NCI-H2196 treated with DMSO at 0.1 percent for 48 hours (cell line): ENCODE measurements at regions not wholly inside any gene's neighbourhood (a gene's known extent, or its start where the extent isn't known, plus 50 kb on each side); places are given as distances from the start of the nearest gene placed in this dataset.

Experiments
- DNase-seq: peaks from one replicate; lab custom pipeline; 2025; ENCODE audit not compliant: unreplicated experiment; lab: John Stamatoyannopoulos, UW

DNA sequence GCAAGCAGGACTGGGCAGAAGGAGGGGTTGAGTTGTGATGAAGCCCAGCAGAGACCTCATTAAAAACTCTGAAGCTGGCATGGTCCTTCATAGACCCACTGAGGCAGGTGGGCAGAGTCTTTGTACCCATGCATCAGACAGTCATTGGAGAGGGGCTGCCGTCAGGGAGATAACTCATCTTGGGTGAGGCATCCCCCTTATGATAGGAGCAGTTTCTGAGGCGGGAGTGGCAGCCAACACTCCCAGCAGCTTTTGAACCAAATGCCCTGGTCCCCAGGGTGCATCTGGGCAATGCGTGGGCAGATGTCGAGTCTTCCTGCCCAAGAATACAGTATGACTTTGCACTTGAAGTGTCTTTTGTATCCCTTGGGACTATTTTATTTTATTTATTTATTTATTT lies 68.1 kb downstream of the HTR5A start:
- no peak for DNase-seq

DNA sequence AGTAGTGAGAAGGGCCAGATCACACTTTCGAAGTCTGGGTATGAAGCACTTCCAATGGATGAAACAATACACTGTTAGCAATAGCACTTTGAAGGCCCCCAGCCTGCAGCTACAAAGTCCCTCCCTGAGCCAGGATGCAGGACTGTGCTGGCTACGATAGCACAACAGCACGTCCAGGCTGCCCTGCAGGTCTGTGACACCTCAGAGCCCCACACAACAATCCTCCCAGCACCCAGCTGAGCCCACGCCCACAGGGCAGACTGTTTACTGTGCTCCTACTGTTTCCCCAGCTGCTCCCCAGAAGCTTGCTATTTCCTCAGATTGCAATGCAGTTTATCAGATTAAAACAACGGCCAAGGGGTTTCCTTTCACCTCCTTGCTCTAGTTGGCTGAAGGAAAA lies 71.4 kb downstream of the HTR5A start:
- no peak for DNase-seq

DNA sequence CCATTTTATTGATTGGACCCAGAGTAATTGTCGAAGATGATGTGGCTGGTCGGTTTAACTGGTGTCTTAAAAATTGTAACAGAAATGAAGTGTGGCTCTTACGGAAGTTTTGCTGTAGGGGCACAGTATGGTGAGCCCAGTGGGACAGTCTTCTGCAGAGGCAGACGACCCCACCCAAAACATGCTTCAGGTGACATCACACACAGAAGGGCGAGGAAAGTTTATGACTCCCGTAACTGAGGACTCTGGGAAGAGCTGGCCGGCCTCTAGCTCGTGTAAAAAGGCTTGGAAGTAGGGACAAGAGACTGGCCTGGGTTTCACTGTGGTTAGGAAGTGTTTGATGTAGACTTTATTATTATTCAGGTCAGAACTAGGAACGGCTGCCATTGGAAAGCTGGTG lies 73.3 kb downstream of the HTR5A start:
- DNase-seq, result no peak

DNA sequence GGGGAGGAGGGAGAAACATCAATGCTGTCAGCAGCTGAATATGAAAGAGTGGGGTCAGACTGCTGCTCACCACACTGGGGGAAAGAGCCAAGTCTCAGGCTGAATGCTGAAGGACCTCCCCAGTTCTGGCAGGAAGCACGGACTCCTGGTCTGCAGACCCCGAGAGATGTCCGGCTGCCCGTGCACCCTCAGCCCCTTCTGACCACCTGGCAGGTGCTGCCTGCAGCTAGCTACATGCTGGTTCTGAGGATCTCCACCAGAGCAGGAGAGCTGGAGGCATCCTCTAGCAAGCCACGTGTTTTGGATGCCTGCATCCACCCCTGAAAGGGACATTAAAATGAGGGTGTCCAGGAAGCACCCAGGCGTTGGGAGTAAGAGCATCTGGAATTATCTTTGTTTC lies 74.2 kb downstream of the HTR5A start:
- no peak for DNase-seq

DNA sequence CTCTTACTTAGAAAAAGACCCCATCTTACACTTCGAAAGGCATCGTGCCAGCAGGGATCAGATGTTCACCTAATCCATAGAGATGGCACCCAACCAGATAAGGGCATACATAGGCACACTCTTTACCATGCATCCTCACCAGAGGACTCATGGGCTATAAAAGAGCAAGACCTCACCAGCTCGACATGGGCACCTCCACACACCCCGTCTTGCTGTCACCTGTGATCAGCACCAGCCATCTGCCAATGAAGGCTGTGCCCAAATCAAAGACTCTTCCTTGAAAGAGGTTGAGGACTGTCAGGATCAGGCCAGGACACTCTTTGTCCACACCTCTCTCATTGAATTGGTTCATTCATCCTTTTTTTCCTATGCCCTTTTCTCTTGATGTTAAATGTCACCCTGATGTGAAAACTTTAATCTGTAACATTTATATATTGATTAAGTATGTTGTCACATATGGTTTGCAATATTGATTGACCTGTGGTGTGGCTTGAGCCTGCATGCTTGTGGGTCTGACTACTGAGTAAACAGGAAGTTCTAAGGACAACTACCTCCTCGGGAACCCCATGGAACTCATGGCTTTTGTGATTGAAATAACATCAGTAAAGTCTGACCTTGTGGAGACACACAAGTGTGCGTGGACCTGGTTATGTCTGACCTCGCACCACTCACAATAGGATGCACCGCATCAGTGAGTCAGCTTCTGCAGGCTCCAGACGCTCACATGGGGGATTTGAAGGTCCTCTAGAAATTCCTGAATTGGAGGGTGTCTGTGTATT lies 75.5 kb downstream of the HTR5A start:
- no peak for DNase-seq

DNA sequence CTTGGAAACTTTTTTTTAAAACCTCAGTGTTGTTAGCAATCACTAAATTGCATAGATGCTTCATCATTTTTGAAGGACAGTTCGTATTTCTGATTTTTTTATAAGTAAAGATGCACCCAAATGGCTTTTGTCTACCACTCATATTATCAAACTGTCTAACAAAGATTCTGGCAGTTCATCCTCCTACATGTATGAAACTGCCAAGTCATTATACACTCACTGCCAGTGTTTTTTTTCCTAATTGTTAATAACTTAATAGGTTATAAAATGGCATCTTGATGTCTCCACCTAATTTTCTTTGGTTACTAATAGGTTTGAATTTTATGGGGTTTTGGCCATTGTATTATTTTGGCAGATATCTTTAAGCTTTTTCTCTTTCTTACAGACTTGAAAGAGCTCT lies 77.0 kb downstream of the HTR5A start:
- DNase-seq, result no peak

DNA sequence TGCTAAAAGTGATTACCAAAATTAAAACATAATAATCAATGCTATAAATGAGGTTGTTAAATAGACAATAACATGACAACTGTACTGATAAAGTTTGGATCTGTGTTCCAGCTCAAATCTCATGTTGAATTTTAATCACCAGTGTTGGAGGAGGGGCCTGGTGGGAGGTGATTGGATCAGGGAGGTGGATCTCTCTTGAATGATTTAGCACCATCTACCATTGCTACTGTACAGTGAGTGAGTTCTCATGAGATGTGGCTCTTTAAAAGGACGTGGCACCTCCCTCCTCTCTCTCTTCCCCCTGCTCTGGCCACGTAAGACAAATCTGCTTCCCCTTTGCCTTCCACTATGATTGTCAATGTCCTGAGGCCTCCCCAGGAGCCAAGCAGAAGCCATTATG lies 77.5 kb downstream of the HTR5A start:
- no peak for DNase-seq

DNA sequence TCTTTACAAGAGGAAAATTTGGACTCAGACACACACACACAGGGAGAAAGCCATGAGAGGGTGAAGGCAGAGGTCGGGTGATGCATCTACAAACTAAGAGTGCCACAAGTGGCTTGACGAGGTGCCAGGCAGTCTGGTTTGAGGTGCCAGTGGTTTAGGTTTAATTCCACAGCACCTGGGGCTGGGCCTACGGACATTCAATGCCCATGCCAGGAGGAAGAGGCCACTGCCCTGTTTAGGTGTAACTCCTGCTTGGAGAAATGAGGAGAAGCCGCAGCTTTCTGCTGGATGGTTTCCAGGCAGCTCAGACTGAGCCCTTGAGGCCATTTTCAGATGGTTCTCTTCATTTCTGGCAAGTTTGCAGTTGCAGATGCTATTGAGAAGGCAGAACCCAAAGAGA lies 83.6 kb downstream of the HTR5A start:
- DNase-seq, result no peak

DNA sequence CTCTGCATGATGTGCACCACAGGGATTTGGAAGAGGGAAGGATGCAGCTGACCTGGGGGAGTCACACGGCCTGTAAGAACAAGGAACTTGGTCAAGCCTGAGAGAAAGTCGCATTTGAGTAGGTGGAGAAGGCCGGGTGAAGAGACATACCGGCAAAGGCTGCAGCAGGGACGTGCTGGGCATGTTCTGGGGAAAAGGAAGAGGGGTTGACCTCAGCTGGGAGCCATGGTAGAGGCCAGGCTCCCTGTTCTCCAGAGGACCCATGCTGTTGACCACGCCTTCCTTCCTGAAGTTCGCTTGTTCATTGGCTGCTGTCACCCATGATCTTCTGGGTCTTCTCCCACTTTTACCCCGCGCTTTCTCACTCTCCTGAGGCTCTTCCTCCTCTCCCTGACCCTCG lies 84.5 kb downstream of the HTR5A start:
- no peak for DNase-seq

DNA sequence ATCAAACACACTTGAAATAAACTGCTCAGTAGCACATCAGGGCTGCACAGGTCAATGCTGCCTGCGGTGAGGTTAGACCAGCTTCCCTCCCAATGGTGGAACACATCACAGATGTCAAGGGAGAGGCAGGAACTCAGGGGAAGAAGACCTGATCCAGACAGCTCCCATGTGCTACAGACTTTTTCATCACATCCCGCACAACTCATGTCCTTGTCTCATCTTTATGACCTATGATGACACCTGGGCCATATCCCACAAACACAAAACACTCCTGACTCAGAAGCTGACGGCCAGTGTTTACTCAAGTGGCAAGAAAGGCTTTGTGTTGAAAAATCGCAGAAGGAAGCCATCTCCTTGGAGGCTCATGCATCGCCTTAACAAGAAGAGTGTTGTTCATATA lies 91.6 kb downstream of the HTR5A start:
- no peak for DNase-seq

DNA sequence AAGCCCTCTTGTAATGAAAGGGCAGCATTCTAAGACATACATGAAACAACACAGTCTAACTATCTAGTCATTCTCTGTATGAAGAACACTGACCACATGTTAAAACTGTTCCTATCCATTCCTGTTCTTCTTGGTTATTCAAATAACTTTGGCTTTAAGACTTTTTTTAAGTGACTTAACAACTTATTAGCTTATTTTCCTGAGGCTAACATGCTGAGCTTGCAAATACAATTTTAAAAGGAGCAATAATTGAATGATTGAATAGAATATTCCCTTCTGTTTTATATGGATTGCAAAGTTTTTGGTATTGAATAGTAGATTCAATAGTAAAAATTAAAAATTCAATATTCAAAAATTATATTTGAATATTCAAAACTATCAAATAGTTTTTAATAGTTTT lies 92.3 kb downstream of the HTR5A start:
- no peak for DNase-seq

DNA sequence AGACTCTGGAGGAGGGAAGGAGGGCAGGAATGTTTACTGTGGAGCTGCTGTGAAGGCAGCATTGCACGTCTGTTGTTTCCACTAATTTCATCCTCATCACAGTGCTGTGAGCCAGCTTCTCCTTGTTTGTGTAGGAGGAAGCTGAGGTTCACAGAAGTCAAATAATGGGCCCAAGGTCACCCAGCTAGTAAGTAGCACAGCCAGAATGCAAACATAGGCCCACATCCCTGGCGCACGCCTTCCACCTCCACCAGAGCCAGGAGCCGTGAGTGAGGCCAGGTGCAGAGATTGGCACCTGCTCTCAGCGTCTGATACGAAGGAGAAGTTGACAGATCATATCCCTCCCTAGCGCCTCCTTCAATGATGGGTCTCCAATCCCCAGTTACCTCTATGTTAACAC lies 93.6 kb downstream of the HTR5A start:
- no peak for DNase-seq

DNA sequence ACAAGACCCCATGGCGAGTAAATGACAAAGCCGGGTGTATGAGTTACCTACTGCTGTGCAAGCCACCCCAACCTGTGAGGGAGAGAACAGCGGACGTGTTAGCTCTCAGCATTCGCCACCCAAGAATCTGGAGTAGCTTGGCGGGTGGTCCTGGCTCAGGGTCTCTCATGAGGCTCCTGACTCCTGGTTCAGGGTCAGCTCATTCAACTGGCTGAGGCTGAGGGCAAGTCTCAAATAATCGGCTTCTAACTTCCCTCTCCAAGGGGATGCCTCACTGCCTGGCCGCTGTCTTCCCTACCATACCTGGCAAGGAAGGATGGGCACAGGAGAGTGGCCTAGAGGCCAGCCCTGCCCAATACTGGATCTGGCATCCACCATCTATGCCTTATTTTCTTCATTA lies 94.2 kb downstream of the HTR5A start:
- DNase-seq, result no peak

DNA sequence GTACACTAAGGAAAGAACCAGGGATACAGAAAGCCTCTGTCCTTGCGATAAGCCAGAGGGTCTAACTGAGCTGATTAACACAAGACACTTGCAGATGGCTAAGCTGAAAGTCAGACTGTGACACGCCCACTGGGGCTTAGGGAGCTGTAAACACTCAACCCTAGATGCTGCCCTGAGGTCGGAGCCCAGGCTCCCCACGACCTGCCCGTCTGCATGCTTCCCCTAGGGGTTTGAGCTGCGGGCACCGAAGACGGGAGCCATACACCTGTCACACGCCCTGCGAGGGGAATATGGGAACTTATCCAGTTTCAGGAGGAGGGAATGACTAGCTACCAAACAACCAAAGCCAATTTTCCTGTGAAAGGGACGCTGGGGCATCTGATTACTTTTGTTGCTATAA lies 96.0 kb downstream of the HTR5A start:
- no peak for DNase-seq

DNA sequence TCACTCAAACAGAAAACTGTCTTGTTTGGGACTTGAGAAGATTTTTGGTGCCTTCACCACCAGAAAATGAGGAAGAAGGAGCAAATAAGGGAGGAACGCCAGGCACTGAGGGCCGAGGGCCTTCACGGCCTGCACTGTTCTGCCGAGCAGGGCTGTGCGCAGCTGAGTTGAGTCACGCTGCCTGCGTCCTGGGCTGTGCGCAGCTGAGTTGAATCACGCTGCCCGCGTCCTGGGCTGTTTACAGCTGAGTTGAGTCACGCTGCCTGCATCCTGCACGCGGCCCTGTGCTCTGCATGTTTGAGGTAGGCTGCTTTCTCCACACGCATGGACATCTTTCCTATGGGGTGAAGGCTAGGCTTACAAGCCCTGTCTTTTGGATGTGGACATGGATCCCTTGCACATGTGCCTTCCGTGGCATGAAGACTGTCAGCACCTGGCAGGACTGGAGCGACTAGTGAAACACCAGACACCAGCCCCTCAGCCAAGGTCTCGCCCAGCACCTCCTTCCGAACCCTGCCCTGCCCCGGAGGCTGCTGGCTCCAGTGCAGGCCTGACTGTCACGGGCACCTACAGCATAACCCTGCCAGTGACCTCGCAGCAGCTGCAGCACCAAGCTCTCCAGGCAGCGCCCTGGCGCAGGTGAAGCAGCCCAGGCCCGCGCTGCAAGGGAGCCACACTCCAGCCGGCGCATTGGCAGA lies 96.7 kb downstream of the HTR5A start:
- no peak for DNase-seq

DNA sequence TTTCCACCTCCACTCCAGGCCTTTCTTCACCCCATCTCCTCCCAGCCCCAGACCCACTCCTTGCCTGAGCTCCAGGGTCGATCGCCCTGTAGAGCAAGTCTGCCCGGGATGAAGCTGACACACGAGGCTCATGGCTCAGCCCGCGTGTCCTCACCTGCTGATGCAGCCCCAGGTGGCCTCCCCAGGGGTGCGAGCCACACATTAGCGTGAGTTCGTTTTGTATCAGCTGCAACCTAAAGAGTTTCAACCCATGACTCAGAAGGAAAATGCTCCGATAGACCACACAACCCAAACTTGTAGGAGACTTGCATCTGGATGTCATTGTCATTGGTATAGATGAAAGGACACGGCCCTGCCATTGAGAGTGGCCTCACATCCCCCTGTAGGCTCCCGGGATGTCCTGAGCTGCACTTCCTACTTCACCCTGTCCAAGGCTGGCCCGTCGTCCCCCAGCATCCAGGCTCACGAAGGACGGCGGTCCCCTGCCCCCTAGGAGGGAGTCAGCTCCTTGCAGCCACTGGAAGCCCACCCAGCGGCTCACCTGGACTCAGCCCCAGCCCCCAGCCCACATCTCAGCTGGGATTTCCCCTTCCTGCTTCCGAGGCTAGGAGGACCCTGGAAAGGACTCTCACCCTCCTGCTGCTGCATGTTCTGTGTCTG lies 97.7 kb downstream of the HTR5A start:
- no peak for DNase-seq

DNA sequence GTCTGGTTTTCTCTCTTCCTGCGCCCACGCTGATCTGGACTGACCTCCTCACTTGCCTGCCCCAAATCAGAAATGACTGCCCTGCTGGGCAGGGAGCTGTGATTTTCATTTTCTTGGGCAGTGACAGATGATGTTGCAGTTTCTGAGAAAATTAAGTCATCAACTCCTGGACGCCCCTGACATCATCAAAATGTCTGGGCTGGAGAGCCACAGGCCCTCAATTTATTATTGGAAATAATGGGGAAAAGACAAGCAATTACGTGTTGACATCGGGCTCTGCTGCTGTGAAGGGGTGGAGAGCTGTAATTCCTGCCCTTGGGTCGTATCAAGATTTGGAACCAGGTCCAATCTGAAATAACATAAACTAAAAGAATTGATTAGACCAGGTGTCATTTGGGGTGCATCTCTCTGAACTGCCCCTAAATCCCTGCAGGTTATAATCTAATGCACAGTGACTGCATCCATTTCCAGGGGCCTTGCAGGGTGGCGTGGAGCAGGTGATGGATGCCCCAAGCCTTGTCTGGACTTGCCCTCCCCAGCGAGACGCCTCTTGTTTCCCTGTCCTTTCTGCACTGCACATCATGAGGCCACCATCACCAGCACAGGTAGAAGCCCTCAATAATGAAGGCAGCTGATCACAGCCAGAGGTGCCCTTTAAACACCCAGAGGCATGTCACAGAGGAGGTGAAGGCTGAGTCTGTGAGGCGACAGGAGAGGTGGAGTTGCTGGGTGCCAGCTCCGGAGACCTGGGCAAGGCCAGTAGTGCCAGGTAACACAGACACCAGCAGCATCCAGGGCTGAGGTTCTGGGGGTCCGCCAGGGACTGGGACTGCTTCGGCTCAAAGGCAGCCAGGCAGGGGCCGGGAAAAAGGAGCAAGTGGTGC lies 98.7 kb downstream of the HTR5A start:
- no peak for DNase-seq

DNA sequence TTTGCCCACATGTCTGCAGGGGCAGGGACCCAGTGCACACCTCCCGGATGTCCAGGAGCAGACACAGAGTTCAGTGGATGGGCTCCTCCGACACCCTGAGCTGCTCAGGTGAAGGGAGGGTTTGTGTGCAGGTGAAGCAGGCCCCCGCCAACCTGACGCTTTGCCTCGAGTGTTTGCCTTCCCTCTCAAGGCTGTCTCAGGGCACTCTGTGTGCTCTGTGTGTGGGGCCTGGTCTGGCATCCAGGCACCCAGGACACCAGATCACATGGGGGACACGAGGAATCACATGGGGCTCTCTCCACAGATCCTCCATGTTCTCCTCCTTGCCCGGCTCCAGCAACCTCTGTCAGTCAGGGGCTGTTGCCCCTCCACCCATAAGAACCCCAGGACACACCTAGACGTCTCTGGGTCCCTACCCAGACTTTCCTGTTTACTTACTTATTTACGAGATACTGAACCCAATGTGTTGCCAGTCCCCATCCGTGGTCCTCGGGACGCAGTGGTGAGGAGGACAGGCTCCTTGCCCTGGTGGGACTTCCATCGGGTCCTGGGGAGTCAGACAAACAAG lies 99.5 kb downstream of the HTR5A start:
- DNase-seq, result no peak

DNA sequence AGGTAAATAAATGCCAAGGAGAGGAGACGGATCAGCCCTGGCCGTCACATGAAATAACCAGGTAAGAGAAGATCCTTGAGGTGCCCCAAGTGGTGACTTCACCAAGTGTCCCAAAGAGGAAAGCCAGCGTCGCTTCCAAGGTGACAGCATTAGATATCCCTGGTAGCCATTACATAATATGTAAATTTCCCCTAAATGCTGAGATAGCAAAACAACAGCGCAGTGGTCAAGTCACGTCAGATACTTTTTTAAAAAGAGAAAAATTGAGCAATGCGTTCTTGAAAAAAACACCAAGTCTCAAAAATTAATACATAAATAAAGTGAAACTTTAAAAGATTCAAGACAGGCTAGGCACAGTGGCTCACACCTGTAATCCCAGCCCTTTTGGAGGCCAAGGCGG lies 100.2 kb downstream of the HTR5A start:
- DNase-seq, result no peak

DNA sequence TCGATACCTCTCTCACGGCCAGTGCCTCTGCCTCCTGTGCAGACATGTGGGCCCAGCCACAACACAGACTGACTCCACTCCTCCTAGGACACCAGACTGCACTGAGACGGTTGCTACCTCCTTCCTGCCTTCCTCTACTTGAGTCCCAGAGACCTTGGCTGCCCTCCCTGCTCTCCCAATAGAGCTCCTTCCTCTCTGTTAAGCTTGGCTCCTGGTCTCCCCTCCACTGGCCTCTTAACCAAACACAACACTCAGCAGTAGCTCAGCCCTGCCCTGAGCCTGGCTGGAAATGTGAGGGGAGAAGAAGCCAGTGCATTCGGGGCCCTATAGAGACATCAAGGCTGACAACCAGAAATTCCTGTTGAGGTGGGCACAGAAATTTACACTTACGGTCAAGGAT lies 102.0 kb downstream of the HTR5A start:
- DNase-seq, result no peak

DNA sequence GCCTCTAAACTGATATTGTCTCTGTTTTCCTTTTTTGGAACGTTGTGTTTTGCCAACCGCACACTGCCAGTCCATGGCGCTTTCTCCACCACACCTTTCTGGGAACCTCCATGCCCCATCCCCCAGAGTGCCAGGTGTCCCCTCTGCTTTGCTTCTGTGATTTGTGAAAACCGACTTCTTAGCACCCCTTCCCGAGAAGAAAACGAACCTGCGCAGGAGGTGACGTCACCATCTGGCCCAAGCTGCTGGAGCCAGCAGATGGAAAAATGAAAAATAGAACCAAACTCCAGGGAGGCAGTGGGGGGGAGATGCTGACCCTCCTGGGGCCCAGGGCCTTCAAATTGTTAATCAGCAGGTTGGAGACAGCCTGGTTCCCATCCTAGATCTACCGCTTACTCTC lies 103.8 kb downstream of the HTR5A start:
- DNase-seq, result no peak
